GM18907 (cell line): ENCODE measurements at regions not wholly inside any gene's neighbourhood (a gene's known extent, or its start where the extent isn't known, plus 50 kb on each side); places are given as distances from the start of the nearest gene placed in this dataset.
"Not testable (repeated sequence)": the region's sequence is repeated elsewhere in the genome, so short reads cannot be mapped to it uniquely, and the experiment has no call there.

ENCODE experiments used
- ATAC-seq: cut with Tn5 transposase; IDR thresholded peaks from one replicate; pipeline ENCODE4 v1.9.1; 2021; ENCODE audit warnings: mild to moderate bottlenecking, moderate library complexity; ENCODE audit not compliant: unreplicated experiment

- ATAC-seq: no peak
These were observed 53.5 kb downstream of the TEX51 start for GRCh38 chr2:126952216-126952615.

GRCh38 chr2:126953483-126953882 is 54.8 kb downstream of the TEX51 start:
- ATAC-seq: no peak

DNA sequence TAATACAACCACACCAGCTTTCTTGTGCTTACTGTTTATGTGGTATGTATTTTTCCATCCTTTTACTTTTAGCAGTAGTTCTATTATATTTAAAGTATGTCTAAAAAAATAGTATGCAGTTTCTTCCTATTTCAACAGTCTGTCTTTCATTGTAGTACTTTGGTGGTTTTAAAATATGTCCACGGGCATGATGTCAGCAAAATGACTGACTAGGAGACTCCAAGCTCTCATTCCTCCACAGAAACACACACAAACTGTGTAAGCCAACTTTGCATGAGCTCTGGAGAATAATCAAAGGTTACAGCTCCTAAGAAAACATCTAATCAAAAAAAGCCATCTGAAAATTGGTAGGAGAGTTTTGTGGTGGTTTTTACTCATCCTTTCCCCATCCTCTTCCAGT is 56.1 kb downstream of the TEX51 start:
- ATAC-seq: no peak

DNA sequence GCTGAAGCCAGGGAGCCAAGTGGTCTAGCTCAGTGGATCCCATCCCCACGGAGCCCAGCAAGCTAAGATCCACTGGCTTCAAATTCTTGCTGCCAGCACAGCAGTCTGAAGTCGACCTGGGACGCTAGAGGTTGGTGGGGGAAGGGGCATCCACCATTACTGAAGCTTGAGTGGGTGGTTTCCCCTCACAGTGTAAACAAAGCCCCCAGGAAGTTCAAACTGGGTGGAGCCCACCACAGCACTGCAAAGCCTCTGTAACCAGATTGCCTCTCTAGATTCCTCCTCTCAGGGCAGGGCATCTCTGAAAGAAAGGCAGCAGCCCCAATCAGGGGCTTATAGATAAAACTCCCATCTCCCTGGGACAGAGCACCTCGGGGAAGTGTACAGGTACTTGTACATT is 58.1 kb downstream of the TEX51 start:
- not testable (repeated sequence) for ATAC-seq

DNA sequence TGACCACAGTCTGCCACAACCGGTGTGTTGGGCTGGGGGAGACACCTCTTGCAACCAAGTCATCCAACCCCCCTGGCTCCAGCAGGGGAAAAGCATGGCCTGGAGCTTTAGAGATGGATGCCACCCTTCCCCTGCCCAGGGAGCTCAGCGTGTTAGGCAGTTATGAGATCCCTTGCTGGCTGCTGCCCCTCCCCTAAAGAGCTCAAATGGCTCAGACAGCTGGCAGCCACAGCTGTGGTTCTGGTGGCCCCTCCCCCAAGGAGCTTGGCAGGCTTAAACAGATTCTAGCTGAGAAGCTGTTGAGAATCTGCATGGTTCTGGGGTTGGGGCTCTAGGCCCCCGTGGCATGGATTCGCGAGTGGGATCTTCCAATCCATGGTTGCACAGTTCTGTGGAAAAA is 64.7 kb downstream of the TEX51 start:
- no peak for ATAC-seq

DNA sequence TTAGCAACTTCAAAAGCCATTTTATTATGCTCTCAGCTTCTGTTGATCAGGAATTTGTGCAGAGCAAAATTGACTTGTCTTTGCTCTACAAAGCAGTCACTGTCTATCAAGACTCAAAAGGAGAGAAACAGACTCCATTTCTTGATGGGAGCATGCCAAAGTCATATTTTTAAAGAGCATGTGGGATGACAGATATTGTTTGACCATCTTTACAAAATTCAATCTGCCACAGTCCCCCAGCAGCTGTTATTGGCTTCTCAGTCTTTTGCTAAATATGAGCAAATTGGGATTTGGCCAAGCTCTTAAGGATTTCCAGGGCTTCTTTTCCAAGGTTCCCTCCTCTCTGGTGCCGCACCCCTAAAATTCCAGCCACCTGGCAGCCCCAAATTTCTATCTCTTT is 67.9 kb downstream of the TEX51 start:
- no peak for ATAC-seq

DNA sequence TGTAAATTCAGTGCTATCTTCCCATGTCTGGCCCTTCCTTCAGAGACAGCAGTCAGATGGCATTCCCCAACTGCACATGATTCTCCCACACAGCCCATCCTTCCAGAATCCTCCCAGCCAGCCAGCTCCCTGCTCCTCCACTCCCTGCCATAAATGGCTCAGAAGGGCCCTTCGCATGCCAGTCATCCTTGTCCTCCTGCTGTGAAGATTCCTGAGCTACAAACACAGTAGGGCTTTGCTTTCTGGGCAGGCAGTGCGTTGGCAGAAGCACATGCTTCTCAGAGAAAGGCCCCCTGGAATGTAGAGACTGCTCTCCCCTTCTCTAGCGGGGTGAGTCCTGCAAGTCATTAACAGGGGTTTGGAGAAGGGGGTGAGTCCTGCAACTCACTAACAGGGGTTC is 71.9 kb downstream of the TEX51 start:
- no peak for ATAC-seq

GRCh38 chr2:126971162-126971480 is 72.4 kb downstream of the TEX51 start:
- no peak for ATAC-seq

- ATAC-seq: peak; percentile 93
These were observed 73.0 kb downstream of the TEX51 start for GRCh38 chr2:126971481-126972278.

GRCh38 chr2:126972279-126972626 is 73.6 kb downstream of the TEX51 start:
- ATAC-seq: no peak

GRCh38 chr2:126973745-126974144 is 75.1 kb downstream of the TEX51 start:
- ATAC-seq: no peak

GRCh38 chr2:126975671-126976655 is 77.3 kb downstream of the TEX51 start:
- no peak for ATAC-seq

DNA sequence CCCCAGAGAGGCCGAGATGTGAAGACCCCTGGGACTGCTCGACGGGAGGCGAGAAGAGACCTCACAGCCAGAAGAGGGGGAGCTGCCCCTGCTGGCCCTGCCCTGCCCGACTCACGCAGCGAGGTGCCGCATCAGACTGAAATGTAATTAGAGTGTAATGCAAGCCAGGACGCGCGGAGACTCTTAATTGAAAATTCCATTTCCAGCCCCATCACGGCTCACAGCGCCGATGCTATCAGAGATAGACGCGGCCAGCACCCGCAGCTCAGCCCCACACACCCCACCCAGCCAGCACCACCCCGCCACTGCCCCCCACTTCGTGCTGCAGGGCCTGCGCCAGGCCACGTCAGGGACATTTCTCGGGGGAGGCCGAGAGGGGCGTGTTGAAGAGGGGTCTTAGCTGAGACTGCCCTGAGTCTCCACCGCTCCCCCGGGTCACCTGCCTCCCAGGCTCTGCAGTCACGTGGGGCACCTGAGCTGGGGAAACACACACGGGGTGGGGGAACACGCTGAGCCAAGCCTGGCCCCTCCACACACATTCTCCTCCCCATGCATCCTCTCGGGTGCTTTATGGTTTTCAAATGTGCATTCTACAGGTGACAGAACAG is 78.1 kb downstream of the TEX51 start:
- ATAC-seq: no peak

DNA sequence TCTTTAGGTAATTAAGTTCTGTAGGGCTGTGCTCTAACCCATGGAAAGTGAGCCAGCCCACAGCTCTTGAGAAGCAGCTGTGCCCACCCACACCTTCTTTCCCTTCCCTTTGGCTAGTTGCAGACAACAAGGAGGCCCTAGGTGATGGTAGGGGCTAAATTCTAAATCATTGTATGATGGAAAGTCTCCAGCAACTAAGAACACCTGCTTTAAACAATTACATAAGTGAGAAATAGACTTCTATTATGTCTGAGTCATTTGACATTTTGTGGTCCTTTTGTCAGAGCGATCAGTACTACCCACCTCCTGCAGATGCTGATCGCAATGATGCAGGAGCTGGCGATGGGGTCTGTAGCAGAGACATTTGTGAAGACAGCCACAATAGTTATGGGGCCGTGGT is 79.6 kb downstream of the TEX51 start:
- ATAC-seq: no peak

- no peak for ATAC-seq
These were observed 80.6 kb downstream of the TEX51 start for GRCh38 chr2:126979039-126980003.

- ATAC-seq: no peak
These were observed 82.8 kb downstream of the TEX51 start for GRCh38 chr2:126981476-126981875.

DNA sequence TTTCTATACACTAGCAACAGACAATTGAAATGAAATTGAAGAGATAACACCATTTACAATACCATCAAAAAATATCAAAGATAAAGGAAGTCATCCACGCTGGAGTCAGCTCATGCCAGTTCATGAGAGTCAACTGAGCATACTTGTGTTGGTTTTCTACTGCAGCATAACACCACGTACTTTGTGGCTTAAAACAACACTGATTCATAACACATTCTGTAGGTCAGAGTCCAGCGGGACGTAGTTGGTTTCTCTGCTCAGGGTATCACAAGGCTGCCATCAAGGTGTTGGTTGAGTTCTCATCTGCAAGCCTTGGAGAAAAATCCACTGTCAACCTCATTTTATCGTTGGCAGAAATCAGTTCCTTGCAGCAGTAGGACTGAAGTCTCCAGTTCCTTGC is 84.2 kb downstream of the TEX51 start:
- ATAC-seq: no peak

DNA sequence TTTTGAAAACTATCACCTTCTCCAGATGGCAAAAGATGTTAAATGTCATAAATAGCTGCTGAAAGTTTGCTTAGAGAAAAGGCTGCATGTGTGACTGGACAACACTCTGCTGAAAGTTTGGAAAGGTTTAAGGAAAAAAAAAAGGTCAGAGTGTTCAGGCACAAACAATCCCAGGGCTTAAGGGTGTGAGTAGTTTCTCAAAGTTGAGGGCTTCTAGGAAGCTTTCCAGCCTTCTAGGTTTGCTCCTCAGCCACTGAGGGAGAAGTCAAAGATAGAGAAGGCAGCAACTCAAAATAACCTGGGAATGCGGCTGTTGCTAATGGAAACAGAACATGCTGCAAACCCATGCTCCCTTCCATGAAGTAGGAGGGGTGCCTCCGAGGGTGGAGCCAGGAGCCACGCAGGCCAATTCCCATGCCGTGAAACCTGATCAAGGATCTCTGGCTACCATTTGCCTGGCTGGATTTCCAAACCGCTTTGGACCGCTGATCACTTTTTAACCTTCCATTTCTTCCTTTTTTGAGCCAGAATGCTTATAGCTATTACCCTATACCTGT is 88.0 kb downstream of the TEX51 start:
- ATAC-seq: no peak

DNA sequence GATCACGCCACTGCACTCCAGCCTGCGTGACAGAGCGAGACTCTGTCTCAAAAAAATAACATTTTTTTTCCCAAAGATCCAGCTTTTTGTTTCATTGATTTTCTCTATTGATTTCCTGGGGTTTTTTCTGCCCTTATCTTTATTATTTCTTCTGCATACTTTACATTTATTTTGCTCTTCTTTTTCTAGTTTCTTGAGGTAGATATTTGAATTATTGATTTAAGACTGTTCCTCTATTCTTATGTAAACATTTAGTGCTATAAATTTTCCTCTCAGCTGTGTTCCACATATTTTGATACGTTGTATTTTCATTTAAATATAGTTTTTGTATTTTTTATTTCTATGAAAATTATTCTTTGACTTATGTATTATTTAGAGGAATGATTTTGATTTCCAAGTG is 89.8 kb downstream of the TEX51 start:
- ATAC-seq: no peak

DNA sequence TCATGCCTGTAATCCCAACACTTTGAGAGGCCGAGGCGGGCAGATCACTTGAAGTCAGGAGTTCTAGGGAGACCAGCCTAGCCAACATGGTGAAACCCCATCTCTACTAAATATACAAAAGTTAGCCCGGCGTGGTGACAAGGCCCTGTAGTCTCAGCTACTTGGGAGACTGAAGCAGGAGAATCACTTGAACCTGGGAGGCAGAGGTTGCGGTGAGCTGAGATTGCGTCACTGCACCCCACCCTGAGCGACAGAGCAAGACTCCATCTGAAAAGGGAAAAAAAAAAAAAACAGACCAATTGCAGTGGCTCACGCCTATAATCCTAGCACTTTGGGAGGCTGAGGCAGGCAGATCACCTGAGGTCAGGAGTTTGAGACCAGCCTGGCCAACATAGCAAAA is 90.4 kb downstream of the TEX51 start:
- not testable (repeated sequence) for ATAC-seq
